PC-9 (cell line): ENCODE measurements at regions not wholly inside any gene's neighbourhood (a gene's known extent, or its start where the extent isn't known, plus 50 kb on each side); places are given as distances from the start of the nearest gene placed in this dataset.

Source experiments
- CTCF ChIP-seq: fragments of 200-600 bp; sonication (generic); conservative IDR thresholded peaks from 2 replicates; pipeline ENCODE4 v1.6.1; 2017; ENCODE audit warnings: mixed run types, antibody characterized with exemption, mild to moderate bottlenecking, moderate library complexity
- EZH2 ChIP-seq: fragments of 200-600 bp; sonication (generic); IDR thresholded peaks from 2 replicates; pipeline ENCODE4 v1.8.0; 2017; ENCODE audit warnings: antibody characterized with exemption, low read depth

- no peak for TF ChIP-seq CTCF
- TF ChIP-seq EZH2 = no peak
These were observed 353.0 kb upstream of the EEF2KMT start for GRCh38 chr16:5450409-5451104.
